Stimulated activated CD4-positive, alpha-beta T cell treated with anti-CD3 and anti-CD28 coated beads, Interleukin-15, amount 100 ng/mL, for 24 hours (primary cell): ENCODE measurements at regions not wholly inside any gene's neighbourhood (a gene's known extent, or its start where the extent isn't known, plus 50 kb on each side); places are given as distances from the start of the nearest gene placed in this dataset.

Experiments
- DNase-seq: peaks from one replicate; pipeline ENCODE4 v3.0.0-alpha.2; 2020

DNA sequence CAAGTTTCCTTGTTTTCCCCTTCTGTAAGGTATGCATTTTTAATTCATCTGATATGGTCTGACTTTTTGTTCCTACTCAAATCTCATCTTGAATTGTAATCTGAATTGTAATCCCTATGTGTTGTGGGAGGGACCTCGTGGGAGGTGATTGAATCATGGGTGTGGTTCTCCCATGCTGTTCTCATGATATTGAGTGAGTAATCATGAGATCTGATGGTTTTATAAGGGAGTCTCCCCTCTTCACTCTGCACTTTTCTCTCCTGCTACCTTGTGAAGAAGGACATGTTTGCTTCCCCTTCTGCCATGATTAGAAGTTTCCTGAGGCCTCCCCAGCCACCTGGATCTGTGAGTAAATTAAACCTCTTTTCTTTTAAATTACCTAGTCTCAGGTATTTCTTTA lies 476.1 kb downstream of the LPIN1 start:
- peak; percentile 11 for DNase-seq

DNA sequence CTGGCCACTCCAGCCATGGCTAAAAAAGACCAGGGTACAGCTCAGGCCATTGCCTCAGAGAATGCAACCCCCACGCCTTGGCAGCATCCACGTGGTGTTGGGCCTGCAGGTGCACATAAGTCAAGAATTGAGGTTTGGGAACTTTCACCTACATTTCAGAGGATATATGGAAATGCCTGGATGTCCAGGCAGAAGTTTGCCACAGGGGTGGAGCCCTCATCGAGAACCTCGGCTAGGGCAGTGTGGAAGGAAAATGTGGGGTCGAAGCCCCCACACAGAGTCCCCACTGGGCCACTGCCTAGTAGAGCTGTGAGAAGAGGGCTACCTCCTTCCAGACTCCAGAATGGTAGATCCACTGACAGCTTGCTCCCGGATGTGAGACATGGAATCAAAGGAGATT lies 477.3 kb downstream of the LPIN1 start:
- DNase-seq, result no peak

DNA sequence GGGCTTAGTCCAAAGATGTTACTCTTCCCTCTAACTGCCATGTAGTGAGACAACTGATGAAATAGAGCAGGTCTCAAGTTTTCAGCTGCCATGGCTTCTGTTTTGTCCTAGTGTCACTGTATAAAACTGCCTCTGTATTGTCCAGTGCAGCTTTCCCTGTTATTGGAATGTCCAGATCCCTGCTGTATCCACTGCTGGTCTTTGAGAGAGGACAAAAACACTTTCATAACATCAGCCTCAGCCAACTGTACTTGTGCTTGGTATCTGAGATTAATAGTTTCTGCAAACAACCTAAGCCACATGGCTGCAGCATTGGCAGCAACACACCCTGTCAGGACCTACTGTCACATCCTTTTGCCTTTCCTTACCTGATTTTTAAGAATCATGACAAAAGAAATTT lies 480.2 kb downstream of the LPIN1 start:
- no peak for DNase-seq

DNA sequence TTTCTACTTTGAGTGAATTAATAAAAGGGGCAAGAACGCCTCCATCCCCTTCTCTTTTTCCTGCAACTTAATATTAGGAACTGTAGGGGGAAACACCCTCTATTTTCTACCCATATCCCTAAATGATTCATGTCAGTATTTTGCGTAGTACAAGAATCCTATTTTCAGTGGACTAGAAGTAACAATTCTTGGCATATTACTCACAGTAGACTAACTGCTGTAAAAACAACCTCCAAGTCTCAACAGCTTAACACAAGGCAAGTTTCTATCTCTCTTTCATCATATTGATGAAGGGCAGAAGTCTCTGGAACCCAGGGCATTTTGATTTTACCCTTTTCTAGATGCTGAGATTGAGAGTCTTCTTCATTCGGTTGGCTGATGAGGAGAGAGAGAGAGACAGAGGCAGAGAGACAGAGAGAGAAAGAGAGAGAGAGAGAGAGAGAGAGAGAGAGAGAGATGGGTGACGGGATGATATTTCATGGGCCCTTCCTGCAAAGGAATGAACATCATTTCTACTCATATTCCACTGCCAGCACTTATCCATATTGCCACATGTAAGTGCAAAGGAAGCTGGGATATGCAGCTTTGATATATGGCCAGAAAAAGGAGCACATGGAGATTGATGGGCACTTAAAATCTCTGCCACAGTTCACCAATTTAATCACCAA lies 481.6 kb downstream of the LPIN1 start:
- no peak for DNase-seq

DNA sequence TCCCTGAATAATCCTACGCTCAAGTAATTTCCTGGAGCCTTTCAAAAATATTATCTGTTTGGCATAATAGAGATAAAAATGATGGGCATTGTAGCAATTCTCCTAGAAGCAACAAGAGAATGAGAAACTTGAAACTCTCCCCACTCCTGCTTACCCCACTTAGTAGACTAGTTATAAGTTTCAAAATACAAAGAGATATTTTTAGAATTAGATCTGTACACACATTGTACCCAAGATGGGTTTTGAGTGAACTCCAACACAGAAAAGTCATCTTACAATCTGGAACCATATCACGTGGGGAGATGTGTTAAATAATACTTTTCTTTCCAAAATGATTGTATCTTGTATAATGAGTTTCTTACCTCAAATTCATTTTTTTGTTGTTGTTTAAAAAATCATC lies 484.9 kb downstream of the LPIN1 start:
- no peak for DNase-seq

DNA sequence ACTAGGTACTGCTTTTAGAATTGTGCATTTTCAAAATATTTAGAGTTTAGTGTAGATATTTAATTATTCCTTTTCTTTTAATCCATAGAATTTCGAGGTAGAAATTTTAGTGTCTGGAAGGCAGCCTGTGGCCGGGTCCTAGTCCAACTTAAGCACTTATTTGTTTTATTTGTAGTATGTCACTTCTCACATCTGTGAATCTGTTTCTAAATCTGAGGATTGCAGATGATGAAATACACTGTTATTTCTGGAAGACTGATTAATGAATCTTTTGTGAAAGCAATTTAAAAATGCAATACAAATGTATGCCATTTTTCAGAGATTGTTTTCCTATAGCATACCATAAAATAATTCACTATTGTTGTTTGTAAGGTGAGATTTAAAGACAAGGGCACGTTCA lies 483.9 kb upstream of the TRIB2 start:
- DNase-seq, result no peak

DNA sequence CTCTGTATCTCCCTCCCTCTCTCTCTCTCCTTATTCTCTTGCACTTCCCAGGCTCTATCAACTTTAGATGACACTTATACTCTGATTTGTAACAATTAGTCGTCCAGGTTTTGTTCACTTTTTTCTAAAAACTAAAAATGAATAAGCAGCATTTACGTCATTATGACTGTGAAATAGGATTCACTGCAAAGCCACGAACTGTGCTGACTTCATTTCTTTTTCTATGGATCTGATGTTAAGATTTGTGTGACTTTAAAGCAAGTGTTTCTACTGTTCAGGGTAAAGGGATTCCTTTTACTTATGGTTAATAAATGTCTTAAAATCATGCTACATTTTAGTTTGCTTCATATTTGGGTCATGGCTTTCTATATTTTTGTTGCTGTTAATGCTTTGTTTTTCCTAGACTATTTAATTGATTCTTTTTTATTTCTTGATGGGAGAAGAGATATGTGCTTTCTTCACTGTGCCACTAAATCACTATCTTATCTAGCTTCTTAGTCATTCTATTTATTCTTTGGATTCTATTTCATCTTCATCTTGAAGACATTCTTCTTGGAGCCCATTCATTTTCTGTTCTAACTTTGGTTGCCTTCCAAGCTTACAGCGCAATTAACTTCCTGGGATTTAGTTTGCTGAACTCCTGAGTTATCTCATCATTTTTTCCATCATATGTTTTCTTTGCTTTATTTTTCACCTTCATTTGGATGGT lies 480.4 kb upstream of the TRIB2 start:
- no peak for DNase-seq

DNA sequence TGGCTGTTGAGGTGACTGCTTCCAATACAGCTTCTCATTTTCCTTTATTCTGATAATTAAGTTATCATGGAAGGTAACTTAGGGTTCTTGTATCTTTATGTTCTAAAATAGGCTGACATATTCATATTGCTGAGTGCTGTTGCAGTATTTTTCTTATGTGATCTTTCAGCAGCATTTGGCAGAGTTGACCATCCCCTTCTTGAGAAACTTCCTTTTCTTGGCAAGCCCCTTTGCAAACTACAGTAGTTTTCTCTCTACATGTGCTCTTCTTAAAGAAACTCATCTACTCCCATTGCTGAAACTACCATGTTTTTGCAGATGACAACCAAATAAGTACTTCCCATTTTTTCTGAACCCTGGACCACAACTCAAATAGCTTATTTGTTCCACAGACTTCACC lies 476.5 kb upstream of the TRIB2 start:
- DNase-seq, result no peak

DNA sequence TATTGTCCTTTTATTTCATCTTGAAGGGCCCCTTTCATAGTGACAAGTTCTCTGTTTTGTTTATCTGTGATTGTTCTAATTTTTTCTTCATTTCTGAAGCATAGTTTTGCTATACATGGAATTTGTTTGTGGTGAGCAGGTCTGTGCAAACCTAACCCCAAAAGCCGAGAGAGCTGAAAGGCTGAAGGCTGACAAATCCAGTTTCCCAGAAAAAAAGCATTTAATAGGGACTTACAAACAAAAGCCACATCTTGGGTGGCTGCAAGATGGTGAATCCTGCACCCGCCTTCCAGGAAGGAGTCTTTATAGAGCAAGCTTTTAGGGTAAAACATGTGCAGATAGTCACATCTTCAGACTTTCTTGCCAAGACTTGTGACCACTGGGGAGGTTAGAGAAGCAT lies 473.4 kb upstream of the TRIB2 start:
- no peak for DNase-seq

DNA sequence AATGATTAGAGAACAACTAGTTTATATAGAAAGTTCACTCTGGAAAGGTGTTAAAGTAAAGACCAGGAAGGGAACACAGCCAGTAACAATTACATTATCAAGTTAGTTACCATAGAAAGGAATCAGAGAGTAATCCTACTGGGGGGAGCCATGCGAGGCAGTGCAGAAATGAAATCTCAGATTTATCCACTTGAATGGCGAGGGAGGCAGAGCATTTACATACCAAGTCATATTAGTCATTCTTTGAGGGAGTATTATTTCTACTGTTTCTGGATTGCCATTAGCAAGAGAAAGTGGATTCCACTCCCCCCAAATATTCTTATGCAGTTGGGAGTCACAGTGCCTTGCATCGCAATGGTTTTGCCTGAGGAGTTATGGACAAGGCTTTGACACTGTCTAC lies 472.7 kb upstream of the TRIB2 start:
- no peak for DNase-seq

DNA sequence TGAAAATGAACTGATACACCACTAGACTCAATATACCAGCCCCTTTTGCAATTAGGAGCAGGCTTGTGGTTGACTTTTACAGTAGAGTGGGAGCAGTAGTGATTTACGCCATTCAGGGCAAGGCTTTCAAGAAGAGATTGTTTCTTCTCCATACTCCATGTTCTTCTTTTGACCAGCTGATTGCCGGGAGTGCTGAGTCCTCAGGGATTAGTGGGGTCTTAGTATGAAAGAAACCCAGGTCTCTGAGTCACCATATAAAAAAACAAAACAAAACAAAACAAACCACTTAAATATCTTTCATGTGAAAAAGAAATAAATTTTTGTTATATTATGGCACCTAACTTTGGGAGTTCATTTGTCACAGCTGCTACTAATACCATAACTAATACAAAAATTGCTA lies 465.6 kb upstream of the TRIB2 start:
- DNase-seq, result no peak

DNA sequence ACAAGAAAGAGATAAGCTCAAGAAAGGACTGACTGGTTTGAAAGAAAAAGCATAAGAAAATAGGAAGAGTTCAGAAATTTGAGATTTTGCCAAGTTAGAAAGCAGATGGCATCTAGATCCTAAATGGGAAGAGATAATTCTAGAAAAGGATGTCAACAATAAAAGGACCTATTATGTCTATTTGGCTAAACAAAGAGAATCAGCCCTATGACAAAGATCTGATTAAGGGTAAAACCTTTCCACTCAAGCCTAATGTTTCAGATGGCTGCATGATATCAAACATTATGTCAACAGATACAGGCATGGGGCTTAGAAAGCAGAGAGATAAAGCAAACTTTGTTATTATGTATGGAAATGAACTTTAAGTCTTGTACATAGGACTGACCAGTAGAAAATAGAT lies 465.0 kb upstream of the TRIB2 start:
- no peak for DNase-seq

DNA sequence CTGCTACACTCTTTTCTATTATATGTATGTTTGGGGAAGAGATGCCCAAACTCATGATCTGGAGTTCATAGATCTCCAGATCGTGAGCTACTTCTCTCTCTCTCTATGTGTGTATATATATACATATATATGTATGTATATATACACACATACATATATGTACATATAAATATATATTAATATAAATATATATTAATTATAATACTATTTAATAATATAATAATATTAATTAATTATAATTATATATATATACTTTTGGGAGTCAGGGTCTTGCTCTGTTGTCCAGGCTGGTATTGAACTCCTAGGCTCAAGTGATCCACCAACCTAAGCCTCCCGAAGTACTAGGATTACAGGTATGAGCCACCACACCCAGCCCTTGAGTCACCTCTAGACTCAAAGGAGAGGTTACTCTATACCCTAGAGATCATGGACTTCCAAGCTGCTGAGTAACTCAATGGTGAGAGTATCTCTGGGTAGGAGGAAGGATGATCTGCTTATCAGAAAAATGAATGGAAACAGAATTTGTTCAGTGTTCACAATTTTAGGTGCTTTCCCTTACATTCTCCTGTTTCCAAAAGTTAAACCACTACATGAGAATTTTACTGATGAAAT lies 463.5 kb upstream of the TRIB2 start:
- DNase-seq, result no peak

DNA sequence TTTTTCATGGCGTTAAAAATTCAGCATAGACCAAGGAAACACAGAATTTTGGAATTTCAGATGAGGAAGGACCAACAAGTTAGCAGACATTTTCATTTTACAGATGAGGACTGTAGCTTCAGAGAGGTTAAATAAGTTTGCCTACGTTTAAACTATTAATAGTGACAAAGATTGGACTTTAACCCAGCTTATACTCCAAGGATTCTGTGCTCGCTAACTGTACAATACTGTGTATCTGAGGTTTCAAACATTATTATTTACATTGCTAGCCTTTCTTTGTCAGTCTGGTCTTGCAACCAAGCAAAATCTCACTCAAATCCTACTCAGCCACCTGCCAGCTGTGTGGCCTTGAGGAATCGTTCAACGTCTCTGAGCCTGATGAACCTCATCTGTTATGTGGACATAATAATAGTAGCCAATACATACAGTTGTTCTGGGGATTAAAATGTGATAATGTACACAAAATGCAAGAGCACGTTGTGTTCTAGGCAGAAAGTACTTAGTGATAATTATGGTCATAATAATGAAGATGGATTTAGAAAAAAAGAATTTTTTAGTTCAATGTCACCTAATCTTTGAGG lies 462.4 kb upstream of the TRIB2 start:
- no peak for DNase-seq

DNA sequence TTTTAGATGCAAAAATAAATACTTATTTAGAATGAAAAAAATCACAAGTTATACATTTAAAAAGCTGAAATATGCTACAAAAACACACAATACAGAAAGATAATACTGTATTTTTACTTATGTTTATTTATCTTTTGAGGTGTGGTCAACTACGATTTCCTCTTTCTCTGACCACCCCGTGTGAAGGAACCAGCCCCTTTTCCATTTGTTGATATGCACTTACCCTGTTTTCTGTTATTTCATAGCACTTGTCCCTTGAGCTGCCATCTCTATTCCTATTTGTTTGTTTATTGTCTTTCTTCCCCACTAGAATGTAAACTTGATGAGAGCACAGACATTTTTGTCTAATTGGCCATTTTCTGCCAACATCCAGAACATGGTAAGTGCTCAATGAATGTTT lies 460.5 kb upstream of the TRIB2 start:
- no peak for DNase-seq

DNA sequence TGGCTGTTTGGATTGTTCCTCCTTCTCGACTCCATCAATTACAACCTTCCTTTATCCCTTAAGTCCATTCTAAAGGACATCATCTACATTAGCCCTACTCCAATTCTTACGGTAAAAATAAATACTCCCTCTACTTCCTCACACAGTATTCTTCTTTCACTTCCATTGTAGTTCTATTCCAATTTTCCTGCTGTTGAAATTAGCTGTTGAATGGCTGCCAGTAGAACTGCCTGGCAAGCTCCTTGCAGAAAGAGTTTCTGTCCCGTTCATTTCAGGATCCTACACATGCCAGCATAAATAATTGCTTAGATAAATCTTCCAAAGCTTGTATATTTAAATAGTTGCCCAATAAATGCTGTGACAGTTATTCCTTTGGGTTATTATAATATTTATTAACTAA lies 459.3 kb upstream of the TRIB2 start:
- no peak for DNase-seq

DNA sequence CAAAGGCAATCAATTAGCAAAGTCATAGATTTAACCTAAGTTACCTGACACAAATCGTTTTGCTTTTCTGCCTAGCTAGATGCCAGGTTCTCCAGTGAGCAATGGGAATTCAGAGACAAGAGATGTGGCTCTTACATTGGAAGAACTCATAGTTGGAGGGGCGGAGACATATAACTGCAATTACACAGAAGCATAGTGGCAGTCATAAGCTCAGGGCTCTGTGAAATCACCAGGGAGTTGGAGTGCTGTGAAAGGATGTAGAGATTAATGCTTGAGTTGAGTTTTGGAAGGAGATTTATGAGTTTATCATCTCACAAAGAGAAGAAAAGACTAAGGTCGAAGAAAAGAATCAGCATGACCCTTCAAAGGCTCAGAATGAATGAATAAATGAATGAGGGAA lies 457.2 kb upstream of the TRIB2 start:
- no peak for DNase-seq

DNA sequence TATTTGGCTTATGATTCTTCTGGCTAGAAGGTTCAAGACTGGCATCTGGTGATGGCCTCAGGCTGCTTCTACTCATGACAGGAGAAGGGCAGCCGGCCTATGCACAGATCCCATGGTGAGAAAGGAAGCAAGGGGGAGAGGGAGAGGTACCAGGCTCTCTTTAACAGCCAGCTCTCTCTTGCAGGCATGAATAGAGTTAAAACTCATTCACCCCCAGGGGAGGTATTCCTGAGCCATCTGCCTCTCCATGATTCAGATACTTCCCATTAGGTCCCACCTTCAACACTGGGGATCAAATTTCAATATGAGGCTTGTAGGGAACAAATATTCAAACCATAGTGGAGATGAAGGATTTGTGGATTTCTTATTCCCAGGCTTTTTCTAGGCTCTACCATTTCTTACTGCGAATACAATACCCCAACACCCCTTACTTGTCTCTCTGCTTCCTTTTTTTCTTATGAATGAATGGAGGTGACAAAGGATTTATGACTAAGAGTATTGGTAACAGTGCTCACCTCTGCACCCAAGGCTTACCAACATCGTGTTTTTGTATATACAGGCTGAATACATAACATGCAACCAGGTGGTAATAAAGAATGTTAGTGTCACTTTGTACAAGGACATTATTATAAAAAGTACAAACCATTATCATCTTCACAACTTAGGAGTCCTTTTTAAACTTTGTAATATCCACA lies 454.6 kb upstream of the TRIB2 start:
- no peak for DNase-seq

DNA sequence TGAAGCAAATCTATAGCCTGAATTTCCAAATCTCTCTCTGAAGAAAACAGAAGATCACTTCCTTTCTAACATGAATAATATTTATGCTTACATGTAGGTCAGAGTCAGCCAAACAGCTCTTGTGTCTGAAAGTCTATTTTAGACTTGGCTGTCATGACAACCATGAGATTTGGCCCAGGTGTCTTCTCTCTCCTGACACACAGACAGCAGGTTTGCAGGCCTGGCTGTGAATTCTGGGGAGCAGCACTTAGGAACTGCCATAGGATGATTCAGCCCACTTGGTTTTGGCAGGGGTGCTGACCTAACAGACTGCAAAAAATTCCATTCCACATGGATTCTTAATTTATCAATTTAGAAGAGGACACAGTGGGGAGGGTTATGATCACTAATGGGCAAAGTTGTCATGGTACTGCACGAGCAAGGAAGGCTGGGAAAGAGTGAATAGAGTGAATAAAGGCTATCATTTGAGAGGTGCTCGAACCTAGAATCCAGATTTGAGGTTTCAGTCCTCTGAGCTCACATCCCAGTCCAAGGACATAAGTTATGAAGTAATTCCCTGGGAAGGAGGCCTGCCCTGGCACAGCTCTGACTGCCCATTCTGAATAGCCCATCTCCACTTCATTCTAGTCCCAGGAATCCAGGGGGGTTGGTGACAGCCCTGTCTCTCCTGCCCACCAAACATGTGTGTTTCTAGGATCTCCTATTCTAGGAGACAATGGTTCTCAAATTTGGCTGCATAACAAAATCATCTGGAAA lies 453.9 kb upstream of the TRIB2 start:
- DNase-seq, result no peak

DNA sequence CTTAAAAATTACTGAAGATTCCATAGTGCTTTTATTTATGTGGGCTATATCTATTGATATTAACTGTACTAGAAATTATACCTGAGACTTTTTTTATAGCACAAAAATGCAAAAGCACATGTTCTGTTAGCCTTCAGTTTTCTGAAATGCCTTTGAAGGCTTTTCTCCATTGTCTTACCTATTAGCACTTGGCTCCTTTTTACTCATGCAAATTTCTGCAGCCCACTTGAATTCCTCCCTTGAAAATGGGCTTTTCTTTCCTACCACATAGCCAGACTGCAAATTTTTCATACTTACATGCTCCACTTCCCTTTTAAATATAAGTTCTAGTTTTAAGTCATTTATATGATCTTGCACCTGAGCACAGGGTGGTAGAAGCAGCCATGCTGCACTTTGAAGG lies 453.0 kb upstream of the TRIB2 start:
- no peak for DNase-seq

DNA sequence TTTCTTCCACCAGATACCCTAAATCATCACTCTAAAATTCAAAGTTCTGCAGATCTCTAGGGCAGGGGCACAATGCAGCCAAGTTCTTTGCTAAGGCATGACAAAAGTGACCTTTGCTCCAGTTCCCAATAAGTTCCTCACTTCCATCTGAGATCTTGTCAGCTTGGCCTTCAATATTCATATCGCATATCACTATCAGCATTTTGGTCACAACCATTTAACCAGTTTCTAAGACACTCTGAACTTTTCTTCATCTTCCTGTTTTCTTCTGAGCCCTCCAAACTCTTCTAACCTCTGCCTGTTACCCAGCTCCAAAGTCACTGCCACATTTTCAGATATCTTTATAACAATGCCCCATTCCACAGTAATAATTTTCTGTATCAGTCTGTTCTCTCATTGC lies 452.6 kb upstream of the TRIB2 start:
- DNase-seq, result no peak

DNA sequence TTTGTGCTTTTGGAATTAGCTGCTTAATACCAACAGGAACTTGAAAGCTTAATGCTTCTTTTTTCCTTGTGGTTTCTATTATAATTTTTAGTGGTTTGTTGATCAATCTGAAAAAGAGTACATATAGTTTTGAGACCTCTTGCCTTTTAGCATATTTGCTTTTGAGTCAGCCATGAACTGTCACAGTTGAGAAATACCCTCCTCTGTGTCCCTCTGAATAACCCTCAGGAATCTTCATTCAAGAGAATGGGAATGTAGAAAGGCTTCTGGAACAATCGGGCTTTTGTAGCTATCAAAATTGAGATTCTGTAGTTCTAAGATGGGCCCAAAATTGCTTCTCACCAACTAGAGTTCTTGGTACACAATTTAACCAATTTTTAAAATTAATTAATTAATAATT lies 451.1 kb upstream of the TRIB2 start:
- no peak for DNase-seq

DNA sequence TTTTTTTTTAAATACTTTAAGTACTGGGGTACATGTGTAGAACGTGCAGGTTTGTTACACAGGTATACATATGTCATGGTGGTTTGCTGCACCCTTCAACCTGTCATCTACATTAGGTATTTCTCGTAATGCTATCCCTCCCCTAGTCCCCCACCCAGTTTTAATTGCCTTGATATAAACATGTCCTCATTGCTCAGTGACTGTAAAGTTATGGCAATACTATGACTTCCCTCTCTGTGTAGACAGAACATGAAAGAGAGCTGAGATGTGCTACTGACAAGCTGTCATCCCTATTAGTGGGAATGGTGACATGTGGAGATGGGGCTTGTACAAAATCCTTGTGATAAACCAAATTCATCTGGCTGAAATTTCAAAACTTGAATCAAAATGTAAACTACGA lies 449.7 kb upstream of the TRIB2 start:
- DNase-seq, result no peak
